ENCODE measurements at regions not wholly inside any gene's neighbourhood (a gene's known extent, or its start where the extent isn't known, plus 50 kb on each side); places are given as distances from the start of the nearest gene placed in this dataset.

GRCh38 chr9:113786071-113786470 is 90.0 kb upstream of the ZNF618 start:
- TF ChIP-seq CTCF (conservative IDR thresholded peaks at IDR 0.05; ENCODE audit: low read length): no peak
- TF ChIP-seq EZH2phosphoT487 (IDR thresholded peaks at IDR 0.05; ENCODE audit: borderline replicate concordance, low read depth, low read length): no peak
